Stomach (tissue), 8 donors: ENCODE measurements at regions not wholly inside any gene's neighbourhood (a gene's known extent, or its start where the extent isn't known, plus 50 kb on each side); places are given as distances from the start of the nearest gene placed in this dataset.

Source experiments
- DNase-seq, 2 donors: peaks; one replicate each; pipeline versions ENCODE4 v3.0.0 to v3.0.0-alpha.2; 2013 to 2019
- H3K27ac ChIP-seq, 5 donors: fragments of 200-600 bp in 4 of 5; sonication (generic) in 4 of 5; one replicate each; pipeline ENCODE4 v1.5.1; 2013 to 2019; ENCODE audit warnings: mild to moderate bottlenecking in 1 of 5, moderate library complexity in 1 of 5
- H3K27me3 ChIP-seq, 3 donors: fragments of 200-600 bp; sonication (generic); one replicate each; pipeline ENCODE4 v1.5.1; 2017 to 2019; ENCODE audit warnings: mixed run types in 1 of 3
- H3K36me3 ChIP-seq, 4 donors: fragments of 200-600 bp; sonication (generic); 1 replicate in 3 of 4; 2 replicates in 1 of 4; pipeline ENCODE4 v1.5.1; 2016 to 2019
- H3K4me1 ChIP-seq, 4 donors: fragments of 200-600 bp; sonication (generic); one replicate each; pipeline ENCODE4 v1.5.1; 2016 to 2019
- H3K4me3 ChIP-seq, 4 donors: fragments of 200-600 bp; sonication (generic) in 3 of 4; one replicate each; pipeline ENCODE4 v1.5.1; 2016 to 2019; ENCODE audit warnings: mild to moderate bottlenecking in 1 of 4
- H3K9me3 ChIP-seq, 4 donors: fragments of 200-600 bp; sonication (generic); one replicate each; pipeline ENCODE4 v1.5.1; 2016 to 2019
- CTCF ChIP-seq, 7 experiments: fragments of 450-650 bp in 4 of 7; fragments of 200-600 bp in 3 of 7; sonication (generic) in 3 of 7; IDR thresholded peaks; one replicate each; pipeline ENCODE4 v1.5.1; 2016 to 2019; ENCODE audit warnings: antibody characterized with exemption in 7 of 7, control low read depth in 2 of 7, mild to moderate bottlenecking in 1 of 7
- EP300 ChIP-seq: sonication (generic); formaldehyde crosslinking; IDR thresholded peaks from one replicate; pipeline ENCODE4 v1.6.1; 2017; ENCODE audit warnings: antibody characterized with exemption
- POLR2A ChIP-seq, 4 donors: fragments of 450-650 bp; IDR thresholded peaks; one replicate each; pipeline ENCODE4 v1.6.1; 2016; ENCODE audit warnings: antibody characterized with exemption in 4 of 4, control low read depth in 2 of 4, mild to moderate bottlenecking in 1 of 4, moderate library complexity in 1 of 4
- POLR2AphosphoS5 ChIP-seq, 3 donors: sonication (generic); formaldehyde crosslinking; IDR thresholded peaks; one replicate each; pipeline ENCODE4 v1.6.1; 2016; ENCODE audit warnings: antibody characterized with exemption in 3 of 3
- WGBS, 5 donors: extraction: QIAGEN DNeasy Blood & Tissue Kit in 3 of 5; methylation state at CpG; one replicate each; pipeline versions ENCODE4 v1.1.5 to v1.1.7; 2013 to 2018; 5-methylcytosine and 5-hydroxymethylcytosine counted together
- intact Hi-C: fragments of 100-400 bp; cut with DNase I; formaldehyde crosslinking; loops from one replicate; pipeline ENCODE4 v1.15.1; 2023; ENCODE audit warnings: low total_unique reads
- donor health status: healthy with polysubstance abuse.
- donor health status: Bipolar disorder and iron deficiency.
- donor health status: healthy.

GRCh38 chr2:65488527-65488926 lies 56.1 kb upstream of the SPRED2 start:
- no peaks in the 10 kb centered on the region for H3K4me1 ChIP-seq
- no peak overlapping the region for H3K27ac ChIP-seq
- DNase-seq, result no peak
- TF ChIP-seq EP300, result no peak
- TF ChIP-seq POLR2A (IDR thresholded peaks at IDR 0.05), result no peak
- no peak for TF ChIP-seq CTCF (IDR thresholded peaks at IDR 0.05)
- no peak for TF ChIP-seq POLR2AphosphoS5 (IDR thresholded peaks at IDR 0.05)
- no peak overlapping the region for H3K4me3 ChIP-seq
- intact Hi-C loops, result no loop called here
- peaks cover 0 to 16% (median 8%) of the 10 kb centered on the region in 4 donors for H3K9me3 ChIP-seq
- WGBS, 5 donors, result 82 to 94% (median 92%) methylated on average over 3 of the region's 3 CpGs
- no peaks in the 10 kb centered on the region for H3K27me3 ChIP-seq
- no peaks in the 10 kb centered on the region for H3K36me3 ChIP-seq

- TF ChIP-seq EP300 (no peak), POLR2A (IDR thresholded peaks at IDR 0.05) (no peak), POLR2AphosphoS5 (IDR thresholded peaks at IDR 0.05) (no peak), CTCF (IDR thresholded peaks at IDR 0.05) (no peak)
- DNase-seq, result no peak
- Histone ChIP-seq H3K36me3 (no peaks in the 10 kb centered on the region), H3K27ac (no peak overlapping the region), H3K9me3 (peaks cover 0 to 16% (median 8%) of the 10 kb centered on the region in 4 donors), H3K4me3 (no peak overlapping the region), H3K4me1 (no peaks in the 10 kb centered on the region), H3K27me3 (no peaks in the 10 kb centered on the region)
- WGBS, 5 donors, result 66 to 83% (median 76%) methylated on average over 5 of the region's 5 CpGs
- intact Hi-C loops, result no loop called here
These were observed 55.0 kb upstream of the SPRED2 start for GRCh38 chr2:65487404-65487803.

- no peak for DNase-seq
- TF ChIP-seq CTCF (IDR thresholded peaks at IDR 0.05) (no peak), EP300 (no peak), POLR2AphosphoS5 (IDR thresholded peaks at IDR 0.05) (no peak), POLR2A (IDR thresholded peaks at IDR 0.05) (no peak)
- Histone ChIP-seq H3K27ac (no peak overlapping the region), H3K4me3 (no peak overlapping the region), H3K27me3 (no peaks in the 10 kb centered on the region), H3K4me1 (no peaks in the 10 kb centered on the region), H3K9me3 (peaks cover 0 to 16% (median 8%) of the 10 kb centered on the region in 4 donors), H3K36me3 (no peaks in the 10 kb centered on the region)
- intact Hi-C loops, result no loop called here
- WGBS, 5 donors, result 81 to 90% (median 88%) methylated on average over 4 of the region's 4 CpGs
These were observed 54.4 kb upstream of the SPRED2 start for GRCh38 chr2:65486802-65487201.

GRCh38 chr2:65486282-65486681 lies 53.9 kb upstream of the SPRED2 start:
- H3K36me3 ChIP-seq, result no peaks in the 10 kb centered on the region
- peaks cover 0 to 16% (median 8%) of the 10 kb centered on the region in 4 donors for H3K9me3 ChIP-seq
- TF ChIP-seq POLR2A (IDR thresholded peaks at IDR 0.05) (no peak), POLR2AphosphoS5 (IDR thresholded peaks at IDR 0.05) (no peak), CTCF (IDR thresholded peaks at IDR 0.05) (no peak), EP300 (no peak)
- DNase-seq, result no peak
- H3K27ac ChIP-seq, result no peak overlapping the region
- H3K27me3 ChIP-seq, result no peaks in the 10 kb centered on the region
- 90 to 100% (median 97%) methylated on average over 2 of the region's 2 CpGs for WGBS, 5 donors
- no peak overlapping the region for H3K4me3 ChIP-seq
- no peaks in the 10 kb centered on the region for H3K4me1 ChIP-seq
- intact Hi-C loops, result no loop called here
